Central memory CD4-positive, alpha-beta T cell (primary cell): ENCODE measurements at regions not wholly inside any gene's neighbourhood (a gene's known extent, or its start where the extent isn't known, plus 50 kb on each side); places are given as distances from the start of the nearest gene placed in this dataset.

ENCODE experiments used
- DNase-seq: peaks from one replicate; pipeline ENCODE4 v3.0.0; 2022

DNA sequence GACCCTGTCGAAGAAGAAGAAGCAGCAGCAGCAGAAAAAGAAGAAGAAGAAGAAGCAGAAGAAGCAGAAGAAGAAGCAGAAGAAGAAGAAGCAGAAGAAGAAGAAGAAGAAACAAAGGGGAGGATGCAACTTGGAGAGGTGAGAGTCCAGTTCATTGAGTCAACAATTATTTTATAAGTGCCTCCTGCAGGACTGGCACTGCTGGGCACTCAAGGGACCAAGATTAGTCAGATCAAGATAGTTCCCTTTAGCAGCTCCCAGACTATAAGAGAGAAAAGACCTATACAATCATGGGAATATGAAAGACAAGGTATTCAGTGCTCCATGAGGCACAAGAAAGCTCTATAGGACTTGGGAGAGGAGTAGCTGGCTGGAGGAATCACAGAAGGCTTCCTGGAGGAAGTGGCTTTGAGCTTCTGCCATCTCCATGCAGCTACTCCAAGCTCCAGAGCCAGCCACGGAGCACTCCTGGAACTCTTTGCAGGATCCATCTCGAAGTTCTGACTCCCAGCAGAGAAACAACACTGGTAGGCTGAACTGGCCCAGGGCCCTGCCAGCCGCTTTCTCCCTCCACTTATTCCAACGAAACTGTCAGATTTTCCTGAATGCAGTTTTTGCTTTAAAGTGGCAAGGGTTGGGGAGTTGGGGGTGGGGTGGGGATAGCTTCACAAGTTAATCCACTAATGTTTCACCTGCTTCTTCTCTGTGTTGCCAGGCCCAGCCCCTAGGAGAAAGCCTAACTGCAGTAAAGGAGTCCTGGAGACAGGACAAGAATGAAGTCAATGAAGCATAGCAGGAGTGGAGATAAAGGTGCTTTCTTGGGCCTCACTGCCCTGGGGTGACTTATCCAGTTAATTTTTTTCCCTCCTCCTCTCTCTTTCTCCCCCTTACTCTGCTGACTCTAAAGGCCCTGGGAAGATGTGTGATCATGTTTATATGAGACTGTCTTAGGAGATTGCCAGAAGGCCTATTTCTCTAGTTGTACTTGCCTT lies 140.1 kb upstream of the PARP11 start:
- DNase-seq: no peak

DNA sequence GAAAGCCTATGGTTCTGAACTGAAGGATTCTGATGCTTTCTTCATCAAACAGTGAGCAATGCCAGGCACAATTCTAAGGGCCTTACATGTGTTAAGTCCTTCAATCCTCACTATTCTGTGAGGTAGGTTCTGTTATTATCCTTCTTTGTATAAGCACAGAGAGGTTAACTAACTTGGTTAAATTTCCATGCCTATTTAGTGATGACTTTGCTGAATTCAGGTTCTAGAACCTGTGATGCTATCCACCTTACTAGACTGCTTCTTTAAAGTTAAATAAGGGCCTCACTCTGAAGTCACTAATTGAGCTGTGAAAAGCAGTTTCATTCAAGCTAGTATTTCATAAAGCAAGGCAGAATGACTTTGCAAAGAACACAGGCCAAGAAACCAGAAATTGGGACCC lies 138.9 kb upstream of the PARP11 start:
- no peak for DNase-seq

DNA sequence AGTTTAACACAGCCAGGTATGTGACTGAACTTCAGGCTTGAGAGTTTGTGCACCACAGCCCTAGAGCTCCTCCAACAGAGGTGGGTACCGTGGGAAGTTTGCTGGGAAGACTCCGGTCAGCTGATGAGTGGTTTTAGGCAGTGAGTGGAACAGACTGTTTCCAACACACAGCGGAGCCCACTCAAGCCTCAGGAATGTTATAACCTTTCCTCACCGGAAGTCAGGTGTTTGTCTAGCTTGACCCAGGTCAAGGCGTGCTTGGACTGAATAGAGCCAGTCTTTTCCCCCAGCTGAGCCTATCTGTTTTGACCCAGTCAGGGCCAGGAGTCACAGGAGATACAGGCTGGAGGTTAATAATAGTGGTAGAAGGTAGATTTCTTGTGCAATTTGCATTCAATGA lies 138.4 kb upstream of the PARP11 start:
- no peak for DNase-seq

DNA sequence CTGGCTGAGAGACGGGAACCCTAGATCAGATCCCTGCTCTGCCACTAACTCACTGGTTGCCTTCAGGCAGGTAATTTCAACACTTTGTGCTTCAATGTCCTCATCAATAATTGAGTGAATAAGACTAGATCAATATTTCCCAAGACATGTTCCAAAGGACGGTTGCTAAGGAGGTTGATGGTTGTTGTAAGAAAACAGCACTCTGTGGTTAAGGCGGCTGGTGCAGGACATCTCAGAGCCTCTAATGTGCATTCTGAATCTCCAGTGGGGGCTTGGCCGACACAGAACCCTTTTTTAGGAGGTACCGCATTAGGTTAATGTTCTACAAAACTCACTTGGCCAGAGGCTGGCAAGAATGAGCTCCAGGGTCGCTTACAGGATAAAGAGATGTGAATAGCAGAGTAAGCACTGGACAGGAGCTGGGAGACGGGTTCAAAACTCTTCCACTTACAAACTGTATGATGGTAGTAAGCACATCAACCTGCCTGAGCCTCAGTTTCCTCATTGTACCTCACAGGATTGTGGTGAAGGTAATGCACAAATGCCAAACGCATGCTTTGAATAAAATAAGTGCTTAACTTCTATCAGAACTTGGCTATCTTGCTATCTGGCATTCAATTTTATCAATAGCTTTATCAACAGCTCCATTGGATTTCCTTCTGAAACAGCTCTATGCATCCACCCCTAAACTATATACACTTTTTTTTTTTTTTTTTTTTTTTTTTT lies 136.9 kb upstream of the PARP11 start:
- DNase-seq: no peak

DNA sequence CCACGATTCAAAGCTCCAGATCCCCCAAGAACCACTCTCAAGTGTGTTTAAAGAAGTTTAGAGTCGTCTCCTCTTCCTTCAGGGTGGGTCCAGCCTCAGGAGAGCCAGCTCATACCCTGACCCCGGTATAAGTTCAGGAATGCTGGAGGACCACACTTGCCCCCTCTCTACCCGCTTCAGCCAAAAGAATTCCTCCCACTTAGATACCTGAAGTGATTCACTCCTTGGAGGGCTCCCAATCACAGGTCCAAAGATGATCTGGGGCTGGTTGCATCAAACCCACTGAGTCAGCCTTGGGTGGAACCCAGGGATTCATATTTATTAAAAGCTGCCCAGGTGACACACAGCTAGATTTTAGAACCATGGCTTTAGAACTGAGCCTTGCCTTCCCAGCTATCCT lies 133.5 kb upstream of the PARP11 start:
- DNase-seq: no peak

DNA sequence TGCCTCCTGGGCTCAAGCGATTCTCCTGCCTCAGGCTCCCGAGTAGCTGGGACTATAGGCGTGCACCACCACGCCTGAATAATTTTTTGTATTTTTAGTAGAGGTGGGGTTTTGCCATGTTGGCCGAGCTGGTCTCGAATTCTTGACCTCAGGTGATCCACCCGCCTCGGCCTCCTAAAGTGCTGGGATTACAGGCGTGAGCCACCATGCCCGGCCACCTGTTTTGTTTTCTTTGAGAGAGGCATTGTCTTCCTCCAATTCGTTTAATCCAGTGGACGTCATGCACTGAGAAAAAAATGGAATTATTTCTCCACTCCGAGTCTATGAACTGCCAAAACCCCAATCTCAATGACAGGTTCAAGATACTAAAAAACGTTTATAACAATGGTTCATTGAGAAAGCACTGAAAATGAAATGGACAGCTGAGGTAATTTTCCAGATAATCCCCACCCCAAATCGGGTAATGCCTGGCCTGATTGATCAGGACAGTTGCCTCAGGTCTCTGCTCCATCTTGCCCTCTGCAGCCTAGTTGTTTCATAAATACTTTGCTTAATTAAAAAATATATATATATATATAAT lies 132.7 kb upstream of the PARP11 start:
- no peak for DNase-seq

DNA sequence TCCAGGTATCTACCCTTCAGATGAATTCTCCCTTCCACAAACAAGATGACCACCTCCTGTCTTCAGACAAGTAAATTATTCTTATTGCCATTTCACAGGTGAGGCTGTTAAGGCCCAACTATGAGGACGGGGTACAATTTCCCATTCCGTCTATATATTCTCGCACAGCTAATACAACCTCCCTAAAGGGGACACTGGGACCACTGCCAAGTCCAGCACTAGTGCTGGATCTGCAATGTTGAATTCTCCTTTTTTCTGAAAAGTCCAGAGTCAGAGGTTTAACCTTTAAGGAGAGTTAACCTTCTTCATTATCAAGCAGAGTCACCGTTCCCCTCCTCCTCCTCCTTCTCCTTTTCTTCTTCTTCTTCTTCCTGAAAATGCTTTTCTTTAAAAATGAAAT lies 130.4 kb upstream of the PARP11 start:
- no peak for DNase-seq

DNA sequence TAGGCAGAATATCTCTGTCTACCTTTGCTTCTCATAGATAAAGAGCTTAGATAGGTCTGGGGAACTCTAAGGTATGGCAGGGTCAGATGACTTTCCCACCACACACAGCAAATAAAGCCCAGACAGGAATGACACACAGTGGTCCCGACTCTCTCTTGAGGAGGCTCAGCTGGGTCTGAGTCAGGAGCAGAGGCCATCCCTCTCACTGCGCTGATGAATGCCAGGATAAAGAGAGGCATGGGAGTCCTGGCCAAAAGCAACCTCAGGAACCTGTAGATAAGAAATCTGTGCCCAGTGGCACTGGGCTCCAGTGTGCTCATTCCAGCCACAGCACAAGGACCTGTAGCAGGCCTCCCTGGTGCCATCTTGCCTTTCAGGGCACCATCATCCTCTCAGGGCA lies 129.4 kb upstream of the PARP11 start:
- no peak for DNase-seq

DNA sequence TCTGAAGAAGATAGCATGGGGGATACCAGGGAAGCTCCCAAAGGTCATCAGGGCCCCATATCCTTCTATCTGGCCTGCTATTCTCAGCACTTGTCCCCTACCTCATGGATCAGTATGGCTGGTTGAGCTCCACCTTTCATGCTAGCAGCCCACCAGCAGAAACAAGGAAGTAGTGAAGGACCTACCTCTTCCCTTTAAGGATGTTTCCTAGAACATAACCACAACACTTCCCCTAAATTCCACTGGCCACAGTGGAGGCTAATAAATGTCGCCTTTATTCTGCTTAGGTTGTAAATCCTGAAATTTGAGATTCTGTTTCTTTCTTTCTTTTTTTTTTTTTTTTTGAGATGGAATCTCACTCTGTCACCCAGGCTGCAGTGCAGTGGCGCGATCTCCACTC lies 128.6 kb upstream of the PARP11 start:
- no peak for DNase-seq

DNA sequence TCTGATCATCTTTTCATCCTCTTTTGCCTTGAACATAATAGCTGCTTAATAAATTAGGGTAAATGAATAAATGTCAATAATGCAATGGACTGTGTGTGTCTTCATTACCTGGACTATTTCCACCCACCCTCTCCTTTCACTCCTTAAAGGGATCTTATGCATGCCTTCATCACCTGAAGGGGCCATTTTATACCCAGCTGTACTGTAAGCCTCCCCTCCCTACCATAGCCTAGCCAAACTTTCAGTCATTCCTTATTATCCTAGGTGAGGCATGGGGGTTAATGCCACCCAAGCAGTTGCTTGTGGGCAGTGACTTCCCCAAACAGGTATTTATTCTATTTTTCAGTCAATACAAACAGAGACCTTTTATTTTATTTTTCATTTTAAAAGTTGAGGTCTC lies 127.8 kb upstream of the PARP11 start:
- no peak for DNase-seq

DNA sequence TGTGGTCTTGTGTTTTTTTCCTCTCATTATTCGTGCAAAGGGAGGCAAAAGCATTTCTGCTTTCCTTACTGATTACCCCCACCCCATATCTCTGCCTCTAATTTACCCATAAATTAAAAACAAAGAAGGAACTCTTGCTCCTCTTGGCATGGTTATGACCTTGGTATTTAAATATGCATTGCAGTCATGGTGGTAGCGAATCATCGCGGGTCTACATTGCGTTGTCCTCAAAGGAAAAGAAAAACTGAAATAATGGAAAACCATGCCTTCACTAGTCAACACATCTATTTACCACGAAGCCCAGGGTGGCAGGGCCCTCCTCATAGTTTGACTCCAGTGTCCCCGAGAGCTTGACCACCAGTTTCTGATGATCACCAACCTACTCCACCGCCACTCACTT lies 126.7 kb upstream of the PARP11 start:
- DNase-seq: no peak

DNA sequence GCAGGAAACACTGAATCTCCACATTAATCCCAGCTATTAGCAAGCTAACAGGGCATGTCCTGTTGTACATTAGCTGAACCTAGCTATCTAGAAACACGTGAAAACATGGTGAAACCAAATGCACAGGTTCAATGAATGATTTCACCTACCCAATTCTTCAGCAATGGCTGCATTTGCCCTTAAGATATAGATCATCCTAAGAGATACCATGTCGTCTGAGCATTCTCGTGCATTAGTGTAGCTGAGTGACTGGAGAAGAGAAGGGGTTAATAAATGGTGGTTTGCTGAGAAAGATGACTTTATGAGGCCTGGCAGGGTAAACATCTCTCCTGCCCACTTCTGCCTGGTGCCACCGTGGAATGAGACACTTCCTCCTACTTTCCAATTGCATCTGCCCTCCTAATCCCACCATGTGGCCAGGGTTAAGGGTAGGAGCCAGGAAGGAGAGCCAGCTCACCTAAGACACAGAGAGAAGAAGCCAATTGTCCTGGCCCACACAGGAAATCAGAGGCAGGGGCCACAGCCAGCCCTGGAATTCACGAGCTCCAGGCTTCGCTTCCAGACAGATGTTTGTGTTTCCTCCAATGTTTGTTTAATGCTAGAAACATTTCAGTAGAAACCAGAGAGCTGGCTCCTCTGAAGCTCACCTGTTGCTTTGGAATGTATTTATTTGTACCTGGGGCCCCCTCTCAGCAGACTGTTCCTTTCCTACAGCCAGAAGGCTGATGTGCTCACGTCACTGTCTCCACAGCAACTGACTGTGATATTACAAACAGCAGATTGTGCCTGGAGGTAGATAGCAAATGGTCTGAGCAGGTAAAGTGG lies 126.0 kb upstream of the PARP11 start:
- DNase-seq: peak; percentile 62

DNA sequence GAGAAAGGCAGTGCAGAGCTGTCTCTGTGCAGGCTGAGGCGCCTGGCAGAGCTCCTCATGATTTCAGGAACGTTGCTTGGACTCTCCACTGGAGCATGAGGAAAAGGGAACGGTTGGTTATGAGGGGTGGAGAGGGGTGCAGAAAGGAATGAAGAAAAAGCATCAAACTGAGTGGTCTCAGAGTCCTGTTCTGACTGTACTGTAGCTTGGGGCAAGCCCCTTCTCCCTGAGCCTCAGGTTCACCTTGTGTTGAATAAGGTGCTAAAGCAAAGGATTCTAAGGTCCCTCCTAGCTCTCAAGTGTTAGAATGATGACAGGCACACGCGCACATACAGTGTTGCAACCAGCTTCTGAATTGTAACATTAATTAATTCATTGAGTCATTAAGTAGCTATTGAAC lies 125.2 kb upstream of the PARP11 start:
- DNase-seq: no peak

DNA sequence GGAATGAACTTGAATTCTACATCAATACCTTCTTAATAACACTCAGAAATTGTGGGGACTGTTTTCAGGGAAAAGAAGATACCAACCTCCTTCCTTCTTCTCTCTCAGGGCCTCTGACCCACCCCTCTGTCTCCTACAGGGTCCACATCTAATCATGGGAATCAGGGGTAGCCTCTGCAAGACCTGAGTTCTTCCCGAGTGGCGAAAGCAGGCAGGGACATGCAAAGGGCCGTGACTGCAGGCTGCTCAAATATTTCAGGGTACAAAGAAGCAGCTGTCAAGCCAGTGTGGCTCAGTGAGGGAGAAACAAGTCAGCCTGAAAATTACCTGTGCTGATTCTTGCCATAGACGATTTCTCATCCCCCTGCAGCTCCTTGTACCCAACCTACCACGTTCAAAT lies 123.1 kb upstream of the PARP11 start:
- no peak for DNase-seq

DNA sequence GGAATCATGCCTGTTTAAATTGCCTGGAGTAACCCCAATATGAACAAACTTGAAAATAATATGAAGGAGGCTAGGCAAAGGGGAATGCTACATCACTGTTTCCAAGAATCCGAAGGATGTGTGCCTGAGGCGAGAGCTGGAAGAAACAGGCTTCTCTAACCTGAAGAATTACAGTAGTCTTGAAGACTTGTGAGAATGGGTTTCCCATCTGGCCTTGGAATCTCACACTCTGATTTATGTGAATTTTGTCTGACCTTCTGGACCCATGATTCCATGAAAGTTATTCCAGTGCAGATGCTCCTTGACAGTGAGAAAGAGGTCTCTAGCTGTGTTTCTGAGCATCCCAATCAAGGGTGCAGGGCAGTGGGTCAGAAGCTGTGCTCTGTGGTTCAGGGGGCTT lies 122.1 kb upstream of the PARP11 start:
- no peak for DNase-seq

DNA sequence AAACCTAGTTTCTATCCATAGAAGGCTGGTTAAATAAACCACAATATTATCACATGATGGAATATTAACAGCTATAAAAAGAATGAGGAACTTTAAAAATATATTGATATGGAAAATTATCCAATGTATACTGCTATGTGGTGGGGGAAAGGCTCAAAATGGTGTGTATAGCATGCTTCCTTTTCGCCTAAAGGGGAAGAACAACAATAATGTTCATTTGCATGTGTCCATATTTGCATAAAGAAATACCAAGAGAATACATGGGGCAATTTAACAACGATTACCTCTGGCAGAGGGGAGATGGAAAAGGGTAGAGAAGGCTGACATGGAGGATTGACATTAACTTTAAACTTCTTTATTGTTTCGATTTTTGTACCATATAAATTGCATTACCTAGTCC lies 121.3 kb upstream of the PARP11 start:
- no peak for DNase-seq

DNA sequence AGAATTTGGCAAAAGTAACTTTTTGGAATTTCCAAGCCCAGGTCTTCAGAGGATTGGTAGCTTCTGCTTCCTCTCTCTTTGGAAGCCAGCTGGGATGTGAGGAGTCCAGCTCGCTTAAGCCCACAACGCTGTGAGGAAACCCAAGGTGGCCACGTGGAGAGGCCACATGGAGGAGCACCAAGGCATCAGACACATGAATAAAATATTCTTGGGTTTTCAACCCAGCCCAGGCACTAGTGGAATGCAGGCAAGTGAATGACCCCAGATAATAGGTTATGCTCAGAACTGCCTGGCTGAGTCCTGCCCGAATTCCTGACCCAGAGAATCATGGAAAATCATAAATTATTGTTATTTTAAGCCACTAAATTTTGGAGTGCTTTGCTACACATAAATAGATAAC lies 119.7 kb upstream of the PARP11 start:
- no peak for DNase-seq

DNA sequence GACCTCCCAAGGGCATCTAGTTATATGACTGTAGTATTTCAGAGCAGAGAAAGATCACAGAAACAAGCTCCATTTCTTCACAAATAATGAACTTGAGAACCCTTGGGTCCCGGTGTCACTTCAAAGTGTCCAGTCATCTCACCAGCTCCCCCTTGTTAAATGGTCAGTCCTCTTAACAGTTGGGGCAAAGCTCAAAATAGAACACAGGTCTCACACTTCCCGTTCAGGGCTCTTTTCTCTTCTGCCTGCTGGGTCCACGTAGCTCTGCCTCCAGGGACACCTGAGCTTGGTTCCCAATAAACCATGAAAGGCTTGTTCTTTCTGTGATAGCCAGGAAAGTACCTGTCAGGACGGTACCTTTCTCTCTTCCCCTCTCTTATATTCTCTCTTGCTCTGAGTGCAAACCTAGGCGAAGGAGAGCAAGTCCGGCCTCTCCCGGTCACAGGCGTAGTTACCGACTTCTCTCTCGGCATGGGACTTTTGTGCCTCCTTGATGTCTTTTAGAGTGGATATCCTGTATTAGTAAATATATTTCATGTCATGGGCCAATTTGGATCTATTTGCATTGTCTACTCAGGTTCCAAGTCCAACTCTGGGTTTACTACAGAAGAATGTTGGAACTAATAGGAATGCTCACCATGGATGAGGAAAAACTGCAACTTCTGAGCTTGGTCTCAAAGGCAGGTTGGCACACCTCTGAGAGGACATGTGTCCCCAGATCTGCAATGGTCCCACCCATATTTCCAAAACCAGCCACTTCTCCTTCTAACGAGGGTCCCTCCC lies 118.8 kb upstream of the PARP11 start:
- no peak for DNase-seq

DNA sequence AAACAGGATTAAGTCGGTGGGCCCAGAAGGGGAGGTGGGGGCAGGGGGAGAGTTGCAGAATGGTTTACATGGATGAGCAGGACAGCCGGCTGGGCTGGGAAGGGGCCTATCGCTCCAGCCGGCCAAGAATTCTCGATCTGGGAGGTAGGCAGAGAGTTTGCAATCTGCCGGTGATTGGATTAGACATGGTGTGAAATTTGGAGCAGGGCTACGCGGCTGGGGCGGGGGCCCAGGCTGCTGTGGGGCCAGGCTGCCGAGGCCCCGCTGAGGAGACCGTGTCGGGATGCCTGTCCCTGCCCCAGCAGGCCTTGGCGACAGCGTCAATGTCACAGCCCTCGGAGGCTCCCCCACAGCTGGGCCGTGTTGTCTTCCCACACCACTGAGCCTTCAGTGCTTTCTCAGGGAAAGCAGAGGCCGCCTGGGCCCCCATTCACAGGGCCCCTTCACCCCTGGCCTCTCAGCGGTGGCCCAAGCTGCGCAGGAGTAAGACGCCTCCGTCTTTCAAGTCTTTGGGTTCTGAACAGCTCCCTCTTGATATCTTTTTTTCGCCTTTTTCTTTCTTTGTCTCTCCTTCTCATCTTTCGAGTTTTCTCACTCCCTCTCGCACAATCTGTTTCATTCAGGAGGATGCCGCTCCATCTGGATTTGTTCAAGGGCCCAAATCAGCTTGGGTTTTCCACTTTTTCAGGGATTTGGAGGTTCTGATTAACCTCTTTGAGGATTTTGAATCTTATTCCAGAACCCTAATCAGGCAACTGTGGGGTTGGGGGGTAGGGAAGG lies 117.5 kb upstream of the PARP11 start:
- DNase-seq: no peak

DNA sequence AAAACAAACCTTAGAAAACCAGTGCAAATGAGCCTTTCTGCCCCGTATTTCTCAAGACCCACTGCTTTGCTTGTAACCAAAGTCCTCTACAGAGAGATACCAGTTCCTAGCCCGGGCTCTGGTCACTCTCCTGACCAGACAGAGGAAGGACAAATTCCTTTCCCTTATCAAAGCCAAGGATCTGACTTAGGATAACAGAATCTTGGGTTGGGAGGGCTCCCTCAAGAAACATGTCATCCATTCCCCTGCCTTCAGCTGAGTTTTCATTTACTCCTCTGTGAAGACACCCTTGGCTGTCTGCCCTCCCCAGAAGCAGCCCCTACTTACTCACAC lies 116.0 kb upstream of the PARP11 start:
- DNase-seq: no peak

DNA sequence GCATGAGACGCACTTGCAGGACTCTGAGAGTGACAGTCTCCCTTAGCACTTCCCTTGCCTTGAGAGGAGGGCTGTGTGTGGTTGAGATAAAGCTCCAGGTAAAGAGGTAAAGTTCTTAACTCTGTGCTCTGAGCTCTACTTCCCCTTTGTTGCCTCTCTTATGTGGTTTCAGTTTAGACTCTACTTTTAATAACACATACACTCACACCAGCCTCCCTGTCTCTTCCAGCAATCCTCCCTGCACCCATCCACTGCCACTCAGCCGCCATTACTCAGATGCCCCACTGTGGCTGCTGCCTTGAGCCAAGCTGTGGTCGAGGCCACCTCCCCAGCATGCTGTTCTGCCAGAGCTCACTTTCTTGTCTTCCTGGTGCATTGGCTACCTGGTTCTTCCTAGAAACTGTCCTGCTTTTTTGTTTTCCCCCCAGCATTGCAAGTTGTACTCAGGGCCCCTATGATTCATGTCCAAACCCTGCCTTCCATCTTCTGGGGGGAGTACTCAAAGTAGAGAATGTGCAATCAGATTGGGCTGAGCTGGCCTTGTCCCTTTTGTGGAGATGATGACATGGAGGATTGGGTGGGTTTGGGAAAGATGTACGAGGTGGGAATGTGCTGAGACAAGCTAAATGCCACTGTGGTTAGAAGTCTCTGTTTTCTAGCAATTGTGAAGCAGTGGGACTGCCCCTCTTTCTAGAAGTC lies 115.5 kb upstream of the PARP11 start:
- DNase-seq: peak; percentile 38
